ENCODE measurements at regions not wholly inside any gene's neighbourhood (a gene's known extent, or its start where the extent isn't known, plus 50 kb on each side); places are given as distances from the start of the nearest gene placed in this dataset.

GRCh38 chr18:40355726-40356125, 1599.3 kb upstream of the PIK3C3 start:
- DNase-seq (ENCODE audit: low read depth), result no peak
- TF ChIP-seq POLR2A (IDR thresholded peaks at IDR 0.05; ENCODE audit: extremely low read depth, insufficient read length) (no peak), MAX (IDR thresholded peaks at IDR 0.05; ENCODE audit: low read depth, low read length) (no peak), CTCF (IDR thresholded peaks at IDR 0.05; ENCODE audit: low read depth, low read length) (no peak), MYC (IDR thresholded peaks at IDR 0.05; ENCODE audit: low read depth, low read length) (no peak)
- H3K4me3 ChIP-seq (ENCODE audit: low read depth, low read length), result no peak overlapping the region

- no peak for DNase-seq (ENCODE audit: low read depth)
- no peak for TF ChIP-seq POLR2A (IDR thresholded peaks at IDR 0.05; ENCODE audit: extremely low read depth, insufficient read length)
- TF ChIP-seq CTCF (IDR thresholded peaks at IDR 0.05; ENCODE audit: low read depth, low read length), result no peak
- no peak for TF ChIP-seq MYC (IDR thresholded peaks at IDR 0.05; ENCODE audit: low read depth, low read length)
- no peak for TF ChIP-seq MAX (IDR thresholded peaks at IDR 0.05; ENCODE audit: low read depth, low read length)
- no peak overlapping the region for H3K4me3 ChIP-seq (ENCODE audit: low read depth, low read length)
Observed at GRCh38 chr18:40348196-40348595, 1606.8 kb upstream of the PIK3C3 start.

GRCh38 chr18:40347261-40347660, 1607.8 kb upstream of the PIK3C3 start:
- no peak for DNase-seq (ENCODE audit: low read depth)
- H3K4me3 ChIP-seq (ENCODE audit: low read depth, low read length), result no peak overlapping the region
- TF ChIP-seq MYC (IDR thresholded peaks at IDR 0.05; ENCODE audit: low read depth, low read length) (no peak), POLR2A (IDR thresholded peaks at IDR 0.05; ENCODE audit: extremely low read depth, insufficient read length) (no peak), CTCF (IDR thresholded peaks at IDR 0.05; ENCODE audit: low read depth, low read length) (no peak), MAX (IDR thresholded peaks at IDR 0.05; ENCODE audit: low read depth, low read length) (no peak)

- H3K4me3 ChIP-seq (ENCODE audit: low read depth, low read length), result no peak overlapping the region
- DNase-seq (ENCODE audit: low read depth), result no peak
- TF ChIP-seq POLR2A (IDR thresholded peaks at IDR 0.05; ENCODE audit: extremely low read depth, insufficient read length), result no peak
- TF ChIP-seq CTCF (IDR thresholded peaks at IDR 0.05; ENCODE audit: low read depth, low read length), result no peak
- no peak for TF ChIP-seq MAX (IDR thresholded peaks at IDR 0.05; ENCODE audit: low read depth, low read length)
- no peak for TF ChIP-seq MYC (IDR thresholded peaks at IDR 0.05; ENCODE audit: low read depth, low read length)
Observed at GRCh38 chr18:40346146-40346545, 1608.9 kb upstream of the PIK3C3 start.

GRCh38 chr18:40341701-40342100, 1613.3 kb upstream of the PIK3C3 start:
- no peak overlapping the region for H3K4me3 ChIP-seq (ENCODE audit: low read depth, low read length)
- no peak for TF ChIP-seq CTCF (IDR thresholded peaks at IDR 0.05; ENCODE audit: low read depth, low read length)
- TF ChIP-seq MAX (IDR thresholded peaks at IDR 0.05; ENCODE audit: low read depth, low read length), result no peak
- TF ChIP-seq POLR2A (IDR thresholded peaks at IDR 0.05; ENCODE audit: extremely low read depth, insufficient read length), result no peak
- no peak for TF ChIP-seq MYC (IDR thresholded peaks at IDR 0.05; ENCODE audit: low read depth, low read length)
- no peak for DNase-seq (ENCODE audit: low read depth)

GRCh38 chr18:40338284-40338683, 1616.8 kb upstream of the PIK3C3 start:
- no peak for TF ChIP-seq CTCF (IDR thresholded peaks at IDR 0.05; ENCODE audit: low read depth, low read length)
- TF ChIP-seq POLR2A (IDR thresholded peaks at IDR 0.05; ENCODE audit: extremely low read depth, insufficient read length), result no peak
- no peak for TF ChIP-seq MYC (IDR thresholded peaks at IDR 0.05; ENCODE audit: low read depth, low read length)
- TF ChIP-seq MAX (IDR thresholded peaks at IDR 0.05; ENCODE audit: low read depth, low read length), result no peak
- H3K4me3 ChIP-seq (ENCODE audit: low read depth, low read length), result no peak overlapping the region
- no peak for DNase-seq (ENCODE audit: low read depth)
